GM21526 (cell line): ENCODE measurements at regions not wholly inside any gene's neighbourhood (a gene's known extent, or its start where the extent isn't known, plus 50 kb on each side); places are given as distances from the start of the nearest gene placed in this dataset.

ENCODE experiments used
- ATAC-seq: cut with Tn5 transposase; IDR thresholded peaks from one replicate; pipeline ENCODE4 v1.9.1; 2021; ENCODE audit warnings: moderate library complexity; ENCODE audit not compliant: unreplicated experiment, low FRiP score

DNA sequence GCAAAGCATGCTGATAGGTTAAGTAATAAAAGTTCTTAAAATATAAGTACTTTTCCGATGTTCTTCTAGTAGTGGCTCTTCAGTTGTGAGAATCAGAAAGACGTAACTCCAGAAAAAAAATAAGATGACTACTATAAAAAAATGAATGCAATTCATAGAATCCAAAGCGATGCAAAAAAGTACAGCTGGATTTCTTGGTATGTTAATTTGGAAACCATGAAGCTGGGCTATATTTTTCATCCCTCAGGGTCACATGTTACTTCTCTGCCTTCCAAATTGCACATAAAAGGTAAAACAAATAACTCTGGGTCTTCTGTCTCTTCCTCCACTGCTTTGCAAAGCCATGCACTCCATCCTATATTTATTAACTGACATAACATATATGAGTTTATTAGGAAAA is 843.9 kb upstream of the DPPA4 start:
- ATAC-seq: no peak

- ATAC-seq: no peak
Measured at GRCh38 chr3:110184536-110184935, 847.2 kb upstream of the DPPA4 start.

- ATAC-seq: no peak
Measured at GRCh38 chr3:110193074-110193473, 855.7 kb upstream of the DPPA4 start.

DNA sequence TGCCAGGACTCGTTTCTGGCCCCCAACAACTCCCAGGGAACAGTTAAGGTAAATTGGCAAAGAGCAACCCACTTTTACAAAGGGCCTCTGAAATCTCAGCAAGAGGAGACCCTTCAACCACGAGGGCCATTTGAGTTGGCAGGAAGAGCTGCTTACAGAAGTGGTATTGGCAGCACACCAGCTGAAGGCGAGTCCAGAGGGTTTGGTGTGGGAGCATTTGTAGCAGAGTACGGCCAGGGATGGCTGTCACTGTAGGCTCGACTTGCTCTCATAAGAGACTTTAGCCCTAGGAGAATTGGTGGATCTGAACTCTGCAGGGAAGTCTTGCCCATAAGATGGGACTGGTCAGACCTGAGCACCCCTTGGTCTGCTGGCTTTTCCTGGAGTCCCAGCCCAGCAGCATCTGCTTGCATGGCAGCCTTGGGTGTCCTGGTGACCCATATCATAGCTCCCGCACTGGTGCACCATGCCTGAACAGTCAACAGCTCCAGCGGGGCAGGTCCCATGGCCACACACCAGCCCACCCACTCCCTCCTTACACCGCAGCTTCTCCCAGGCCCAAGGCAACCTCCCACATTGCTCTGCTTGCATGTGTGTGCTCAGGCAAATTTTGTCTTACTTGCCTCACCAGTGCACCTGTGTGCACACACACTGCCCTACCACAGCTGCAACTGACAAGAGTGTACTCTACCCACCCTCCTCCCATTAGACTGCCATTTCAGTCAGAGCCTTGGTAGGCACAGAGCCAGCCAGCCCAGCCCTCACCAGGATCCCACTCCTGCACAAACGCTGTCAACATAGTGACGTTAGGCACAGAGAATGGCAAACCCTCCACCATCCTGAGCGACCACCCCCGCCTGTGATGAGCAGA is 861.6 kb upstream of the DPPA4 start:
- ATAC-seq: no peak

DNA sequence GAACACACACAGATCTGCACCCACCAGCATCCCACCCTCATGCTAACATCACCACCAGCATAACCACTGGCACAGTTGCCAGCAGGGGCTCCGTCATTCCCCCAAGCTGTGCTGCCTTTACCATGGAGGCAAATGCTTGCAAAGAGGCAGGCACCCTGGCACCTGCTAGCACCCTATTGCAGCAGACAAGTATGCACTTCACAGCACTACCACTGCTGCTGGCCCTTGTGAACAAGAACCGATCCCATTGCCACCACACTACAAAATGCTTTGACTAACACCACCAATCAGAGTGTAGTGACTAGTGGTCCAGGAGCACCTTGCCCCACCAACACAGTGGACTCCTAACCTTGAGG is 862.2 kb upstream of the DPPA4 start:
- ATAC-seq: no peak

- ATAC-seq: no peak
Measured at GRCh38 chr3:110210086-110210660, 861.4 kb upstream of the NECTIN3 start.

DNA sequence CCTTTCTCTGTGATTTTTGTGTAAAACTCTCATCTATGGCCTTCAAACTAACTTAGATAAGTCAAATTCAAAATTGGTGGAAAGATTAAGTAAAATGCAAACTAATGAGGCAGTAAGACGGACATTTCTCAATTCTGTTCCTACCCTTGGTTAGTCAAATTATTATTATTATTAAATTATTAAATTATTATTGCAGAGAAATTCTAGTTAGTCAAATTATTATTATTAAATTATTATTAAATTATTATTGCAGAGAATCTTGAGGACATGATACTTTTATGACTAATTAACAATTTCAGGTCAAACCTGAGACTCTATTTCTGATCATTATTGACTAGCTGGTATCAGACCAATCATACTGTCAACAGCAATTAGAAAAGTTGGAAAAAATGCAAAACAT is 845.0 kb upstream of the NECTIN3 start:
- ATAC-seq: no peak

DNA sequence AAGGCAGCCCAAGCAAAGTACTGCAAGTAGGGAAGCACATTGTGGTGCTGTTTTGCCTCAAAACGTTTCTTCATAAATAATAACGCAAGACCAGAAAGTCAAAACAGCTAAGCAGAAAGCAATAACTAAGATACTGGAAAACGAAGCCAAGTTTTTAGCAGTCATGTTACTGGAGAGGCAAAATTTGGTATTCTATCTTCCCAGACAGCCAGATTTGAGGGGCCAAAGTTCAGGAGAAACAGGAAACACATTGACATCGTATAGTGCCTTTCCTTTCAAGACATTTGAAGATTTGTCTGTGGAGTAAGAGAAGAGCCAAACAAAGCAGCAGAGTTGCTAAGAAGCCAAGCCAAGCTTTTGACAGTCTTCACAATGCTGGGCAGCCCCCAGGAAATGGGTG is 843.6 kb upstream of the NECTIN3 start:
- ATAC-seq: no peak

DNA sequence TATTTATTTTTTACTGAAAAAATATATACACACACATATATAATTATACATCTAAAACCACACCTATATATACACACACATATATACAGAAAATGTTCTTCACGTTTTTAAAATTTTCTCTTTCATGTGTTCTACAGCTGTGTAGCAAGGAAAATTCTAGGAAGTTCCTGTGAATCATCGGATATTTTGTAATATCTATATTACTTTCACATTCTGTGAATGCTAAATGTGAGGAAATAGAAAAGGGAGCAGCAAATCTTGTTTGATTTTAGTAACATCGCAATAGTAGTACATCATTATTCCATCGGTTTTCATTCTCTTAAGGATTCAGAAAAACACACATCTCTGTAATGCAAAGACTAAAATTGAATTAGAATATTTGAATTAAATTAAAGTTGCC is 836.8 kb upstream of the NECTIN3 start:
- ATAC-seq: no peak

DNA sequence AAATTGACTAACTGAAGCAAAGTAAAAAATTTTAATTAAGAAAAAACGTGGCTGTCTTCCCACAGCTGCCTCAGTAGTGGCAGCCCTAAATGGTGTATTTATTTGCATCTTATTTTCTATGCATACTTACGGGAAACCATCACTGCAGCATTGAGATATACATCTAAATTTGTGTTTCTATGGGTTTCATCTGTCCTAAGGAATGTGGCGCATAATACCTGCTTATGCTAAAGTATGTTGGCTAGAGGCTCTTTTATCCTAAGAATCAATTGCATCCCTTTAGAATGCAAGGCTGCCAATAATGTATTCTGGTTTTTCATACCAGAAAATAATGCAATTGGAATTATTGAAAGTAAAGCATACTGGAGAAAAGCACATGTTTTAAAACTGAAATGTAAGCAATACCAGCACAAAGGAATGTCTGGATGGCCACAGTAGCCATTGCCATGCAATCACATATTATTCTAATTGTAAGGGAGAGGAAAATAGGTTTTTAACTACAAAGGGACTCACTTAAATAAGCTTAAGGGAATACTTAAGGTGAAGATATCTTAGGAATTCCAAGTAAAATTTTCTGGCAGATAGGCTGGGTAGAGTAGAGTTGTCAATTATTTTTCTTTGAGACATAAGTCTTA is 834.5 kb upstream of the NECTIN3 start:
- ATAC-seq: no peak

- ATAC-seq: no peak
Measured at GRCh38 chr3:110243081-110243480, 828.5 kb upstream of the NECTIN3 start.

DNA sequence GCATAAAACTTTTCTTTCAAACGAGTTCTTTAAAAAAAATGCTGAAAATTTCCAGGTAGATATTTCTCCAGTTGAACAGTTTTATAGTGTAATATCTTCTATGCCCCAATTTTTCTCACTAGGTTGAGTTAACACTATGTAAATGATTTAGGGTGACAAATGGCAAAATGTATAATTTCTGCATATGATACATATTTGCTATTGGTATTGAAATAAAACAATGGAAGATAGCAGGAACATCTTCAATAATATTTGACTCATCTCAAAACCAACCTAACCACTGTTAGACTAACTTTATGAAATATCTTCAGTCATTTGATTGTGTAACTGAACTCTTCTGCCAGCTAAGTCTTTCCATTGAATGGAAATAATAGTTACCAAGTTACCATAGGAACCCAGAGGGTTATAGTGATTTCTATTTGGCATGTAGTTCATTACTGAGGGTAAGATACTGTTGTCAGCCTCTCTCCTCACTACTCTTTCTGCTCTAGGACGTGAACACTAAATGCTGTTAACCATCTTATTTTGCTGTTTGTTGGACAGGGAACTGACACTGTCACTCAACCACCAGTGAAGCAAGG is 824.7 kb upstream of the NECTIN3 start:
- ATAC-seq: no peak

GRCh38 chr3:110248666-110249065 is 823.0 kb upstream of the NECTIN3 start:
- ATAC-seq: no peak

DNA sequence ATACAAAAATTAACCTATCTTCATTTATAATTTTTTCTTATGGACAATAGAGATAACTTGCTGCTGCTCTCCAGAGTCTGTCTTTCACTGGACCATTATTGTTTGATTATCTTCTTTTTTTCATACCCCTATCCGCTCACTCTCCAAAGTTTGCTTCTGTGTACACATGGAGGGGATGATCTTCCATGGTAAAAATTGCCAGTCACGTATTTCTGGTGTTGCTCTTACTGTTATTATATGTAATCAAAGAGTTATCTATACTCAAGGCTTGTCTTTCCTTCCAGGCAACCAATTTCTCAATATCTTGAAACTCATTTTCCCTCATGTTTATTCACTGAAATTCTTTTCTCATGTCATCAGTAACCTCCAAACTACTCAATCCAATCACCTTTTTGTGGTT is 817.8 kb upstream of the NECTIN3 start:
- ATAC-seq: no peak

DNA sequence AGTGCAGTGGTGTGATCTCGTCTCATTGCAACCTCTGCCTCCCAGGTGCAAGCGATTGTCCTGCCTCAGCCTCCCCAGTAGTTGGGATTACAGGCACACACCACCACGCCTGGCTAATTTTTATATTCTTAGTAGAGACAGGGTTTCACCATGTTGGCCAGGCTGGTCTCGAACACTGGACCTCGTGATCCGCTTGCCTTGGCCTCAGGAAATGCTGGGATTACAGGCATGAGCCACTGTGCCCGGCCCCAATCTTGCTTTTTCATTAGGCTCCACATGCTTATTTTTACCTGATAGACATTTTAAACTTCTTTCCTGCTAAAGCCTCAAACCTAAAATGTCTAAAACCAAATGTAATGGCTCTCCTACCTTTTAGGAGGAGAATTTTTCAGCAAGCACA is 817.0 kb upstream of the NECTIN3 start:
- ATAC-seq: no peak

DNA sequence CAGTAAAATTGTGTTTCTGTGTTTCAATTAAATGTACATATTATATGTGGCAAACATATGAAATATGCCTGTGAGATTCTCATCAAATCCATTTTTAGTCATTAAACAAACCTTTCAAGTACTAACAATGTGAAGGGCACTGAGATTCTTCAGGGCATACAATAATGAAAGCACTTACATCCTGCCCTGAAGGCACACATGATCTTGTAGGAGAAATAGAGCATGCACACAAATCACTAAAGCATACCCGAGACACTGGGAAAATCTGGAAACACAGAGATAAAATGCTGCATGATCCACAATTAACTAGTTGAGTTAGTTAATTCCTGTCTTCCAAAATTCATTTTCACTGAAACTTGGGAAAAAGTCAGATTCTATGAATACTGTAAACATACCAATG is 810.5 kb upstream of the NECTIN3 start:
- no peak for ATAC-seq

GRCh38 chr3:110262896-110263295 is 808.7 kb upstream of the NECTIN3 start:
- ATAC-seq: no peak

DNA sequence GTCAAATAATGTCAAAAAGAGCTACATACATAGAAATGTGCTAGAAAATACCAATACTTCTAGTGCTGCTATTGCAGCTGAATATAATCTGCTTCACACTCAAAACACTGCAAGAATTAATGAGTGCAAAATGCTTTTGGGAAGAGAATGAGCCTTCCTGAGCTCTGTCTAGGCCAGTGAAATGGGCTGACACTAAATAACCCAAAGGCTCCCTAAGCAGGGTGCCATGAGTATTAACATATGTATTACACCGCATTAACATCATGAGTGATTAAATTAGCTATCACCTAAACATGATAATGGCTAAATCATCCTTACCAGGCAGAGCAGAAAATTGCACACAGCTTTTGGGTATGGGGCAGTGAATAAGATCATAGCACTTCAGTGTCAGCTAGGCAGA is 806.3 kb upstream of the NECTIN3 start:
- no peak for ATAC-seq

GRCh38 chr3:110267304-110267845 is 804.2 kb upstream of the NECTIN3 start:
- no peak for ATAC-seq

GRCh38 chr3:110272525-110272924 is 799.1 kb upstream of the NECTIN3 start:
- no peak for ATAC-seq

- no peak for ATAC-seq
Measured at GRCh38 chr3:110291886-110292501, 779.6 kb upstream of the NECTIN3 start.
